A549 (cell line): ENCODE measurements at regions not wholly inside any gene's neighbourhood (a gene's known extent, or its start where the extent isn't known, plus 50 kb on each side); places are given as distances from the start of the nearest gene placed in this dataset.

ENCODE experiments used
- ATAC-seq, 2 experiments: fragments of 200-7000 bp in 1 of 2; fragments of >200 bp in 1 of 2; cut with Nextera tagmentation in 1 of 2; cut with Tn5 transposase in 1 of 2; 3 replicates each; pipeline versions ENCODE4 v1.8.0 to v1.9.1; 2018 to 2020; ENCODE audit warnings: mild to moderate bottlenecking in 1 of 2, moderate library complexity in 1 of 2
- CTCF ChIA-PET: fragments of 300-600 bp; sonication (Branson Sonifier 250); formaldehyde crosslinking; extraction: SDS; loops from one replicate; lab custom pipeline; 2021; ENCODE audit warnings: antibody characterized with exemption, inconsistent platforms; lab: Yijun Ruan, JAX
- POLR2A ChIA-PET: fragments of 350-600 bp; formaldehyde crosslinking; extraction: SDS; loops from one replicate; lab custom pipeline; 2021; ENCODE audit warnings: antibody characterized with exemption, inconsistent platforms; lab: Yijun Ruan, JAX
- DNase-seq, 2 experiments: peaks; one replicate each; pipeline versions ENCODE4 v3.0.0 to v3.0.0-alpha.2; 2011 to 2016; ENCODE audit warnings: low read depth in 1 of 2, low spot score in 1 of 2
- FAIRE-seq: peaks from 2 replicates; lab custom pipeline; 2011; peaks lifted over from hg19 to GRCh38; lab: Jason Lieb, UNC
- H3K27ac ChIP-seq, 2 experiments: fragments of >200 bp; sonication (Bioruptor Twin); formaldehyde crosslinking; 3 replicates each; pipeline ENCODE4 v1.5.1; 2016 to 2017
- H3K4me1 ChIP-seq: fragments of >200 bp; sonication (Bioruptor Twin); formaldehyde crosslinking; 3 replicates; pipeline ENCODE4 v1.6.1; 2016
- H3K4me2 ChIP-seq: fragments of >200 bp; sonication (Bioruptor Twin); formaldehyde crosslinking; 3 replicates; pipeline ENCODE4 v1.6.1; 2016
- H3K4me3 ChIP-seq: fragments of >200 bp; sonication (Bioruptor Twin); formaldehyde crosslinking; 3 replicates; pipeline ENCODE4 v1.5.1; 2016
- H3K9me3 ChIP-seq: fragments of >200 bp; sonication (Bioruptor Twin); formaldehyde crosslinking; 3 replicates; pipeline ENCODE4 v1.6.1; 2016
- CBX2 ChIP-seq: fragments of 200-600 bp; sonication (generic); IDR thresholded peaks from 2 replicates; pipeline ENCODE4 v1.6.1; 2016; ENCODE audit warnings: low read depth, mild to moderate bottlenecking, borderline replicate concordance
- CHD2 ChIP-seq: fragments of 150-350 bp; IDR thresholded peaks from 2 replicates; pipeline ENCODE4 v1.6.1; 2014; ENCODE audit warnings: low read length; ENCODE audit not compliant: partially characterized antibody
- CHD4 ChIP-seq: fragments of 200-600 bp; sonication (generic); IDR thresholded peaks from 2 replicates; pipeline ENCODE4 v1.6.1; 2016; ENCODE audit warnings: antibody characterized with exemption, mild to moderate bottlenecking, borderline replicate concordance
- E2F6 ChIP-seq: IDR thresholded peaks from 2 replicates; pipeline ENCODE4 v1.6.1; 2012; ENCODE audit warnings: low read depth, borderline replicate concordance
- EHF ChIP-seq: fragments of 250-450 bp; sonication (Bioruptor Pico); IDR thresholded peaks from 2 replicates; pipeline ENCODE4 v1.5.0; 2020; ENCODE audit warnings: mild to moderate bottlenecking
- ELK1 ChIP-seq: fragments of 150-350 bp; IDR thresholded peaks from 2 replicates; pipeline ENCODE4 v1.6.1; 2014; ENCODE audit warnings: low read depth, mild to moderate bottlenecking, low read length
- EP300 ChIP-seq, 2 experiments: fragments of >200 bp; sonication (Bioruptor Twin); formaldehyde crosslinking; IDR thresholded peaks; 2 replicates in 1 of 2; 3 replicates in 1 of 2; pipeline ENCODE4 v1.6.1; 2016 to 2017
- ESRRA ChIP-seq: fragments of 150-350 bp; IDR thresholded peaks from 2 replicates; pipeline ENCODE4 v1.6.1; 2014; ENCODE audit warnings: mild to moderate bottlenecking, low read length, borderline replicate concordance
- FOSB ChIP-seq: fragments of 250-450 bp; sonication (Bioruptor Pico); IDR thresholded peaks from 2 replicates; pipeline ENCODE4 v1.5.0; 2020; ENCODE audit warnings: mild to moderate bottlenecking, moderate library complexity
- FOXS1 ChIP-seq: fragments of 250-450 bp; sonication (Bioruptor Pico); IDR thresholded peaks from 2 replicates; pipeline ENCODE4 v1.5.0; 2020; ENCODE audit warnings: mild to moderate bottlenecking, moderate library complexity
- GATA3 ChIP-seq: IDR thresholded peaks from 2 replicates; pipeline ENCODE4 v1.6.1; 2012; ENCODE audit warnings: borderline replicate concordance
- HES2 ChIP-seq: fragments of >200 bp; sonication (Bioruptor Twin); formaldehyde crosslinking; IDR thresholded peaks from 2 replicates; pipeline ENCODE4 v1.6.1; 2016
- HOXB5 ChIP-seq: fragments of 250-450 bp; sonication (Bioruptor Pico); IDR thresholded peaks from 2 replicates; pipeline ENCODE4 v1.5.0; 2020; ENCODE audit warnings: mild to moderate bottlenecking, moderate library complexity
- JUNB ChIP-seq: fragments of >200 bp; sonication (Bioruptor Twin); formaldehyde crosslinking; IDR thresholded peaks from 2 replicates; pipeline ENCODE4 v1.6.1; 2016
- MYC ChIP-seq: IDR thresholded peaks from 2 replicates; pipeline ENCODE4 v1.6.1; 2012; ENCODE audit warnings: mild to moderate bottlenecking, inconsistent platforms, low read length, improper control_type of control experiment, borderline replicate concordance
- POLR2A ChIP-seq: IDR thresholded peaks from 2 replicates; pipeline ENCODE4 v1.6.1; 2012; ENCODE audit warnings: mild to moderate bottlenecking, low read length
- RCOR1 ChIP-seq: fragments of 150-350 bp; IDR thresholded peaks from 2 replicates; pipeline ENCODE4 v1.6.1; 2014; ENCODE audit warnings: antibody characterized with exemption, low read length, low read depth
- RFX5 ChIP-seq: fragments of 450-650 bp; IDR thresholded peaks from 2 replicates; pipeline ENCODE4 v1.7.1; 2014; ENCODE audit warnings: antibody characterized with exemption, mild to moderate bottlenecking, moderate library complexity
- SREBF2 ChIP-seq: fragments of 450-650 bp; IDR thresholded peaks from 2 replicates; pipeline ENCODE4 v1.6.1; 2014; ENCODE audit warnings: mild to moderate bottlenecking, moderate library complexity
- ZFP36 ChIP-seq: fragments of 450-650 bp; IDR thresholded peaks from 2 replicates; pipeline ENCODE4 v1.6.1; 2014; ENCODE audit warnings: borderline replicate concordance; ENCODE audit not compliant: partially characterized antibody
- WGBS: methylation state at CpG from one replicate; pipeline ENCODE4 v1.1.6; 2017; ENCODE audit errors: missing lambda C conversion rate; 5-methylcytosine and 5-hydroxymethylcytosine counted together
- TF ChIP-seq, protein P1 (sequence below): IDR thresholded peaks from 2 replicates; pipeline ENCODE4 v1.6.1; 2012
- TF ChIP-seq, protein P2 (sequence below): fragments of 200-600 bp; sonication (generic); IDR thresholded peaks from 2 replicates; pipeline ENCODE4 v1.6.1; 2016; ENCODE audit warnings: antibody characterized with exemption, mild to moderate bottlenecking, moderate library complexity

DNA sequence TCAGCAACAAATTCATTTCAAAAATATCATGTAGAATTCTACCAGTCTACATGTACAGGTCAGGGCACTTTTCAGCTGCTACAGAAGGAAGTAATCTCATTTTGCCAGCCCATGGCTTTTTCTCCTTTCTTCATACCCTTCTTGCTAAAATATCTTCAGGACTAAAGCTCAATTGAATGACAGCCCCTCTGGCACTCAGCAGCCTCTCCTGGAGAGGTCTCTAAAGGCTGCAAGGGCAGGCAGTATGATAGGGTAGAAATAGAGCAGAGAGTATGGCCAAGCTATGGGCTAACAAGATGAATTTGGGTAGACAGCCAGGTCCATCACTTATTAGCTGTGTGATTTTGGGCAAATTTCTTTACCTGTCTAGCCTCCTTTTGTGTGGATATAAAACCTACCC lies 224.6 kb upstream of the RPL34 start:
- no peak overlapping the region for H3K27ac ChIP-seq
- TF ChIP-seq CHD2: no peak
- no peak for TF ChIP-seq RFX5
- TF ChIP-seq ESRRA: no peak
- no peaks in the 10 kb centered on the region for H3K4me1 ChIP-seq
- H3K9me3 ChIP-seq: no peaks in the 10 kb centered on the region
- DNase-seq (no peak), FAIRE-seq (no peak), ATAC-seq (no peak)
- H3K4me2 ChIP-seq: no peak overlapping the region
- H3K4me3 ChIP-seq: no peak overlapping the region
- CTCF ChIA-PET: no interaction called here
- POLR2A ChIA-PET: no interaction called here

DNA sequence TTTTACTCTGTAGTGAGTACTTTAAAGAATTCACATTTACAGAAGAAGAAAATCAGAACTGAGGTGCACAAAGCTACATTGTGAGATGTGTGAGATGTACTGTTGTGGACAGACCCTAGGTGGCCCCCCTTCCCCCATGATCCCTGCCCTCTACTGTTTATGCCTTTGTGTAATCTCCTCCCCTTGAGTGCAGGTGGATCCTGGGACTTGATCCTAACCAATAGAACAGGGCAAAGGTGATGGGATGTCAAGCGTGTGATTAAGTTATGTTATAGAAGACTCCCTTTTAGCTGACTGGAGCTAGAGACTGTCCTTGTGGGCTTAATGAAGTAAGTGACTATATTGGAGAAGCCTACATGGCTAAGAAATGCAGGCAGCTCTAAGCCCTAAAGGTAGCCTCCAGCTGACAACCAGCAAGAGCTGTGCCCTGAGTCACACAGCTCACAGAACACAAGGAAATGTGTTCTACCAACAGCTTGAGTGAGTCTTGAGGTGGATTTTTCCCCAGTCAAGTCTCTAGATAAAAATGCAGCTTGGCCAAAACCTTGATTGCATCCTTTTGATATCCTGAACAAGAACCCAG lies 225.2 kb upstream of the LEF1 start:
- TF ChIP-seq GATA3 (no peak), FOXS1 (CRISPR knock-in tag) (no peak), E2F6 (no peak), ZFP36 (no peak), HOXB5 (CRISPR knock-in tag) (no peak), SREBF2 (no peak), CBX2 (no peak), EHF (CRISPR knock-in tag) (no peak), ELK1 (no peak), CHD4 (no peak), HES2 (no peak), FOSB (CRISPR knock-in tag) (no peak), MYC (no peak), ESRRA (no peak), JUNB (no peak), RCOR1 (no peak), EP300 (IDR thresholded peaks at IDR 0.05) (no peak), POLR2A (no peak)
- TF ChIP-seq, protein P1, sequence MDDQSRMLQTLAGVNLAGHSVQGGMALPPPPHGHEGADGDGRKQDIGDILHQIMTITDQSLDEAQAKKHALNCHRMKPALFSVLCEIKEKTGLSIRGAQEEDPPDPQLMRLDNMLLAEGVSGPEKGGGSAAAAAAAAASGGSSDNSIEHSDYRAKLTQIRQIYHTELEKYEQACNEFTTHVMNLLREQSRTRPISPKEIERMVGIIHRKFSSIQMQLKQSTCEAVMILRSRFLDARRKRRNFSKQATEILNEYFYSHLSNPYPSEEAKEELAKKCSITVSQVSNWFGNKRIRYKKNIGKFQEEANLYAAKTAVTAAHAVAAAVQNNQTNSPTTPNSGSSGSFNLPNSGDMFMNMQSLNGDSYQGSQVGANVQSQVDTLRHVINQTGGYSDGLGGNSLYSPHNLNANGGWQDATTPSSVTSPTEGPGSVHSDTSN: no peak
- TF ChIP-seq, protein P2, sequence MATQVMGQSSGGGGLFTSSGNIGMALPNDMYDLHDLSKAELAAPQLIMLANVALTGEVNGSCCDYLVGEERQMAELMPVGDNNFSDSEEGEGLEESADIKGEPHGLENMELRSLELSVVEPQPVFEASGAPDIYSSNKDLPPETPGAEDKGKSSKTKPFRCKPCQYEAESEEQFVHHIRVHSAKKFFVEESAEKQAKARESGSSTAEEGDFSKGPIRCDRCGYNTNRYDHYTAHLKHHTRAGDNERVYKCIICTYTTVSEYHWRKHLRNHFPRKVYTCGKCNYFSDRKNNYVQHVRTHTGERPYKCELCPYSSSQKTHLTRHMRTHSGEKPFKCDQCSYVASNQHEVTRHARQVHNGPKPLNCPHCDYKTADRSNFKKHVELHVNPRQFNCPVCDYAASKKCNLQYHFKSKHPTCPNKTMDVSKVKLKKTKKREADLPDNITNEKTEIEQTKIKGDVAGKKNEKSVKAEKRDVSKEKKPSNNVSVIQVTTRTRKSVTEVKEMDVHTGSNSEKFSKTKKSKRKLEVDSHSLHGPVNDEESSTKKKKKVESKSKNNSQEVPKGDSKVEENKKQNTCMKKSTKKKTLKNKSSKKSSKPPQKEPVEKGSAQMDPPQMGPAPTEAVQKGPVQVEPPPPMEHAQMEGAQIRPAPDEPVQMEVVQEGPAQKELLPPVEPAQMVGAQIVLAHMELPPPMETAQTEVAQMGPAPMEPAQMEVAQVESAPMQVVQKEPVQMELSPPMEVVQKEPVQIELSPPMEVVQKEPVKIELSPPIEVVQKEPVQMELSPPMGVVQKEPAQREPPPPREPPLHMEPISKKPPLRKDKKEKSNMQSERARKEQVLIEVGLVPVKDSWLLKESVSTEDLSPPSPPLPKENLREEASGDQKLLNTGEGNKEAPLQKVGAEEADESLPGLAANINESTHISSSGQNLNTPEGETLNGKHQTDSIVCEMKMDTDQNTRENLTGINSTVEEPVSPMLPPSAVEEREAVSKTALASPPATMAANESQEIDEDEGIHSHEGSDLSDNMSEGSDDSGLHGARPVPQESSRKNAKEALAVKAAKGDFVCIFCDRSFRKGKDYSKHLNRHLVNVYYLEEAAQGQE: no peak
- H3K9me3 ChIP-seq: no peaks in the 10 kb centered on the region
- ChIA-PET POLR2A (no interaction called here), CTCF (no interaction called here)
- H3K4me3 ChIP-seq: no peak overlapping the region
- no peaks in the 10 kb centered on the region for H3K4me1 ChIP-seq
- DNase-seq: no peak
- FAIRE-seq: no peak
- no peak overlapping the region for H3K27ac ChIP-seq
- WGBS: 91% methylated on average over 1 of the region's 1 CpG
- H3K4me2 ChIP-seq: no peak overlapping the region
- no peak for ATAC-seq
